Parathyroid adenoma (tissue), 2 donors: ENCODE measurements at regions not wholly inside any gene's neighbourhood (a gene's known extent, or its start where the extent isn't known, plus 50 kb on each side); places are given as distances from the start of the nearest gene placed in this dataset.

ENCODE experiments used
- H2AFZ ChIP-seq: fragments of 300-600 bp; sonication (generic); one replicate; pipeline ENCODE4 v1.7.0; 2017; ENCODE audit warnings: antibody characterized with exemption, mild to moderate bottlenecking
- H3K27ac ChIP-seq: fragments of 300-600 bp; sonication (generic); one replicate; pipeline ENCODE4 v1.7.0; 2017
- H3K27me3 ChIP-seq: fragments of 300-600 bp; sonication (generic); one replicate; pipeline ENCODE4 v1.7.0; 2017; ENCODE audit warnings: low read length; ENCODE audit not compliant: control insufficient read depth, insufficient read depth
- H3K36me3 ChIP-seq: fragments of 300-600 bp; sonication (generic); one replicate; pipeline ENCODE4 v1.7.0; 2017; ENCODE audit warnings: low read length; ENCODE audit not compliant: control insufficient read depth, insufficient read depth
- H3K4me1 ChIP-seq: fragments of 300-600 bp; sonication (generic); one replicate; pipeline ENCODE4 v1.7.0; 2017; ENCODE audit warnings: control low read depth
- H3K4me2 ChIP-seq: fragments of 300-600 bp; sonication (generic); one replicate; pipeline ENCODE4 v1.7.0; 2017; ENCODE audit warnings: low read length
- H3K4me3 ChIP-seq: fragments of 300-600 bp; sonication (generic); one replicate; pipeline ENCODE4 v1.7.0; 2017; ENCODE audit warnings: low read depth, low read length
- H3K79me2 ChIP-seq: fragments of 300-600 bp; sonication (generic); one replicate; pipeline ENCODE4 v1.7.0; 2017; ENCODE audit warnings: control low read depth
- H3K9ac ChIP-seq: fragments of 300-600 bp; sonication (generic); one replicate; pipeline ENCODE4 v1.7.0; 2017; ENCODE audit warnings: mild to moderate bottlenecking
- H3K9me3 ChIP-seq: fragments of 300-600 bp; sonication (generic); one replicate; pipeline ENCODE4 v1.7.0; 2017; ENCODE audit warnings: low read length; ENCODE audit not compliant: control insufficient read depth
- TF ChIP-seq, protein P1 (sequence below): fragments of 300-600 bp; sonication (generic); IDR thresholded peaks from one replicate; pipeline ENCODE4 v1.7.0; 2017; ENCODE audit warnings: antibody characterized with exemption, mild to moderate bottlenecking
- donor health status: primary hyperparathyroidism.

DNA sequence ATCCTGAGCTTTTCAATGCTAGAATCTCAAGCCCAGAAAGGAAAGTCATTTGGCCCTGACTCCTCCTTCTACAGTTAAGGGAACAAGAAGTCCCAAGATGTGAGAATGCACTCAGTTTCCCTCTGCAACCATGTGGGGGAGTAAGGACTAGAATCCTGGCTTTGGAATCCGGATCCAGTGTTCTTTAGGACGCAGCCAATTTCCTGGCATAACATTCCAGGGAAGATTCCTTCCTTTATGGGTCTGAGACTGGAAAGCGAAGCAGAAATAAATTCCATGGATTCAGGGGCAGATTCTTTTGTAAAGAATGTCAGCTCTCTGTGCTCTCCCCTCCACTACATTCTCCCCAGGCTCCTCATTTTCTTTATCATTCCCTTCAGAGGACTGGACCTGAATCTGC is 151.8 kb upstream of the SOX14 start:
- no peaks in the 10 kb centered on the region for H3K79me2 ChIP-seq
- H3K4me1 ChIP-seq: no peaks in the 10 kb centered on the region
- H2AFZ ChIP-seq: no peak overlapping the region
- H3K36me3 ChIP-seq: no peaks in the 10 kb centered on the region
- TF ChIP-seq, protein P1, sequence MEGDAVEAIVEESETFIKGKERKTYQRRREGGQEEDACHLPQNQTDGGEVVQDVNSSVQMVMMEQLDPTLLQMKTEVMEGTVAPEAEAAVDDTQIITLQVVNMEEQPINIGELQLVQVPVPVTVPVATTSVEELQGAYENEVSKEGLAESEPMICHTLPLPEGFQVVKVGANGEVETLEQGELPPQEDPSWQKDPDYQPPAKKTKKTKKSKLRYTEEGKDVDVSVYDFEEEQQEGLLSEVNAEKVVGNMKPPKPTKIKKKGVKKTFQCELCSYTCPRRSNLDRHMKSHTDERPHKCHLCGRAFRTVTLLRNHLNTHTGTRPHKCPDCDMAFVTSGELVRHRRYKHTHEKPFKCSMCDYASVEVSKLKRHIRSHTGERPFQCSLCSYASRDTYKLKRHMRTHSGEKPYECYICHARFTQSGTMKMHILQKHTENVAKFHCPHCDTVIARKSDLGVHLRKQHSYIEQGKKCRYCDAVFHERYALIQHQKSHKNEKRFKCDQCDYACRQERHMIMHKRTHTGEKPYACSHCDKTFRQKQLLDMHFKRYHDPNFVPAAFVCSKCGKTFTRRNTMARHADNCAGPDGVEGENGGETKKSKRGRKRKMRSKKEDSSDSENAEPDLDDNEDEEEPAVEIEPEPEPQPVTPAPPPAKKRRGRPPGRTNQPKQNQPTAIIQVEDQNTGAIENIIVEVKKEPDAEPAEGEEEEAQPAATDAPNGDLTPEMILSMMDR: no peak
- no peaks in the 10 kb centered on the region for H3K9me3 ChIP-seq
- no peak overlapping the region for H3K27ac ChIP-seq
- no peak overlapping the region for H3K9ac ChIP-seq
- no peak overlapping the region for H3K4me2 ChIP-seq
- no peaks in the 10 kb centered on the region for H3K27me3 ChIP-seq
- H3K4me3 ChIP-seq: no peak overlapping the region

DNA sequence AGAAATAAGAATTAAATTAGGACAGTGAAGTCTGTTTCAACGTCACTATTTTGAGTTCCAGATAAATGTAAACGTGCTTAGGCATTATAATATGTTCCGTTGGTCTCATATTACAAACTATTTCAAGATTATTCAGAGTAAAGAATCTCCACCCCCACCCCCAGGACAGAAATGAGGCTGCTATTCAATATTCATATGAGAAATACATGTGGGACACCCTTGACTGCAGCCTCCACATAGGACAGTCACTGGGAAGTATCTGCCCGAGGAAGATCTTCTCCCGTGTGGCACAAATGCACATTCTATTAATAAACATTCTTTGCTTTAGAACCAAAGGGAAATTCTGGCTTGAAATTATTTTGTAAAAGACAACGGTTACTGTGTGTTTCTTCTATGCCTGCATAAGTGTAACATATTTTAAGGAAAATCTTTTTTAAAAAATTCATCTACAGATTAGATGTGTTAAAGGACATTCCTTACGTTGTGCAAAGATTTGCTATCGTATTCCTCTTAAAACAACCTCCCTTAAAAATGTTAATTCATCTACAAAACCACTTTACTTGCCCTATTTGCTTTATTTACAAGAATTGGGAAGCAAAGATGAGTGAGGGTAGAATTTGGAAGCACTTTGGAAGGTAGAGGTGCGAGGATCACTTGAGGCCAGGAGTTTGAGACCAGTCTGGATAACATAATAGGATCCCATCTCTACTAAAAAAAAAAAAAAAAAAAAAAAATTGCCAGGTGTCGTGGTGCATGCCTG is 148.3 kb upstream of the SOX14 start:
- Histone ChIP-seq H3K9me3 (no peaks in the 10 kb centered on the region), H3K27me3 (no peaks in the 10 kb centered on the region), H3K36me3 (no peaks in the 10 kb centered on the region), H3K4me3 (no peak overlapping the region), H3K9ac (no peak overlapping the region), H2AFZ (no peak overlapping the region), H3K79me2 (no peaks in the 10 kb centered on the region), H3K4me2 (no peak overlapping the region), H3K4me1 (no peaks in the 10 kb centered on the region), H3K27ac (no peak overlapping the region)
- TF ChIP-seq, protein P1: no peak

DNA sequence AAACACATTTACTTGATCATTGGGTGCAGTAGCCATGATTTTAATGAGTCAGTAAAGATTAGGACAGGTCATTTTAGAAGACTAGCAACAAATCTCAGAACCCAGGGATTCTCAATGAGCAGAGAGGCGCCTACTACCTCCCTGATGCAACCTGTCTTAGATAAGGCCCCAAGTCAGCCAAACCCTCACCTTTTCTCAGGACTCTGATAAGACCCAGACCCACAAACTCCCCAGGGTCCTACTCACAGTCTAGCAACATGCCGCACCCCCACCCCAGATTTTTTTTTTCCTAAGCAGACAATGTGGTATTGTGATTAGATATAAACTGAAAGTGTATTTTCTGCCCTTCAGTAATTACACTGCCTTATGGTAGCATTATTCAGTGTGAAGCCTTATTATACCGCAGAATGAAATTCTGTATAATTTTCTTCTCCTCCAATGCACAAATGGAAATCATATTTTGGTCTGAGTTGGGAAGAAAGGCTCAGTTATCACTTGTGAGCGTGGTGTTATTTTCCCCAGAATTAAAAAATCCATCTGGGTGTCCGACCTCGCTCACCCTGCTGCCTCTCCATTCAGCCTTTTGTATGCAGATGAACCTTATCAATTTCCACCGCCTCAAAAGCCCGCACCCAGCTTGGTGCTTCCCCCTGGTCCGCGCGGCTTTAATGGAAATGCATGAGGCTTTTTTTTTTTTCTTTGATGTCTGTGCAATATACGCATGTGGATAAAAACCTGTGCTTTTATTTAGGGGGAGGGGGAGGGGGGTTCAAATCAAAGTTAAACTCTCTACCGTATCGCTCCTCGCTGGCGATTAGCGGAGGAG is 122.0 kb upstream of the SOX14 start:
- no peak overlapping the region for H3K4me3 ChIP-seq
- TF ChIP-seq, protein P1: no peak
- no peaks in the 10 kb centered on the region for H3K9me3 ChIP-seq
- H3K4me2 ChIP-seq: no peak overlapping the region
- no peak overlapping the region for H3K27ac ChIP-seq
- no peak overlapping the region for H3K9ac ChIP-seq
- H3K4me1 ChIP-seq: no peaks in the 10 kb centered on the region
- no peaks in the 10 kb centered on the region for H3K79me2 ChIP-seq
- no peaks in the 10 kb centered on the region for H3K36me3 ChIP-seq
- no peak overlapping the region for H2AFZ ChIP-seq
- no peaks in the 10 kb centered on the region for H3K27me3 ChIP-seq

DNA sequence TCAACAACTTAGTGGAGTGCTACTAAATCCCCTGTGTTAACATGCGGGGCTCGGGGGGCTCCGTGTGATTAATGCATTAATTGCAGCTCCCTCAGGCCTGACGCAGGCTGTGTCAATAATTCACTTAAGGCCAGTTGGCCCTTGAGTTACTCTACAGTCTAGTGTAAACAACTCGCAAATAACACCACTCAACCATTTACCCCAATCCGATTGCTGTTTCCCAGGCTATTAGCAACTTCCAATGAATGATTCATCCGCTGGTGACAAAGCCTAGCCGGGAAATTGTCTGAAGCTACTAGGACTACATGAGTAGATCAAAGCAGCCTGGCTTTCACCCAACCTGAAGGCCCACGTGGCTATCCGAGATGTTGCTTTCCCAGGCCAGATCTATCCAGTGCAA is 121.3 kb upstream of the SOX14 start:
- Histone ChIP-seq H3K27ac (no peak overlapping the region), H3K4me1 (no peaks in the 10 kb centered on the region), H3K36me3 (no peaks in the 10 kb centered on the region), H3K4me2 (no peak overlapping the region), H2AFZ (no peak overlapping the region), H3K4me3 (no peak overlapping the region), H3K9me3 (no peaks in the 10 kb centered on the region), H3K9ac (no peak overlapping the region), H3K79me2 (no peaks in the 10 kb centered on the region), H3K27me3 (no peaks in the 10 kb centered on the region)
- TF ChIP-seq, protein P1: no peak
